HK-2 (cell line): ENCODE measurements at regions not wholly inside any gene's neighbourhood (a gene's known extent, or its start where the extent isn't known, plus 50 kb on each side); places are given as distances from the start of the nearest gene placed in this dataset.

Experiments
- DNase-seq: peaks from one replicate; pipeline ENCODE4 v3.0.0-alpha.2; 2018; ENCODE audit not compliant: unreplicated experiment

- DNase-seq, result no peak
Observed at GRCh38 chr5:107325866-107326265, 344.9 kb downstream of the EFNA5 start.

DNA sequence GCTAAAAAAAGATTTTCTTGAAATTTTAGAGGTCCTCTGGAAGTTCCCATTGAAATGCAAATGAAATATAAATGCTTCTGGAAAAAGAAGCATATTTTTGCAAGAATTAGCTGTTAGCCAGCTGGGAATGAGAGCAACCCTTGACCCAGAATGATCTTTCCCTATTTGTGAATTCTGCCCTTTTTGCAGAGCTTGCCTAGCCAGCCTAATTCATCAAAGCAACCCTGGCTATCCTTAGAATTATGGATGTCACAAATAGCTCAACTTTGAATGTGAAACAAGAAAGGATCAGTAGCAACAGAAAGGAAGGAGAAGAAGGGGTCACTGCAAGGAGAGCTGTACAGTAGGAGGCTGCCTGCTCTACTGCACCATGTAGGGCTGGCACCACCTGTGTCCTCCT, 345.9 kb downstream of the EFNA5 start:
- no peak for DNase-seq

- DNase-seq, result no peak
Observed at GRCh38 chr5:107324071-107324470, 346.7 kb downstream of the EFNA5 start.

DNA sequence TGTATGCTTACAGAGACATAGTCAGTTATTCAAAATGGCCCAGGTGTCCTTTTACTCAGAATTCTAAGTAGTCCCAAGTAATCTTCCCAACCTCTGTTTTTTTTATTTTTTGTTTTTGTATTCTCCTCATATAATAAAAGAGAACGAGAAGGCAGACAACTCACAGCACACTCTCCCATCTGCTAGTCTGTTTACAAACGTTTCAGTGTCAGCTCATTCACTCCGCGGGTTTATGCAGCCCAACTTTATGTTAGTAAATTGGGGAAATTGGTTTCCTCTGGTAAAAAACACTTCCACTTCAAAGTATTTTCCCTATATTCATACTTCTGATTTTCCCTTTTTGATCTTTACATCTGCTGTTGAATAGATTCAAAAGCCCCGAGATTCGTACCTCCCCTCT, 347.2 kb downstream of the EFNA5 start:
- no peak for DNase-seq

- DNase-seq, result no peak
Observed at GRCh38 chr5:107322936-107323335, 347.8 kb downstream of the EFNA5 start.

- DNase-seq, result no peak
Observed at GRCh38 chr5:107321906-107322305, 348.8 kb downstream of the EFNA5 start.

- DNase-seq, result no peak
Observed at GRCh38 chr5:107320846-107321245, 349.9 kb downstream of the EFNA5 start.

- no peak for DNase-seq
Observed at GRCh38 chr5:107320376-107320775, 350.4 kb downstream of the EFNA5 start.

GRCh38 chr5:107319901-107320300, 350.8 kb downstream of the EFNA5 start:
- no peak for DNase-seq

- no peak for DNase-seq
Observed at GRCh38 chr5:107314330-107314729, 356.4 kb downstream of the EFNA5 start.

DNA sequence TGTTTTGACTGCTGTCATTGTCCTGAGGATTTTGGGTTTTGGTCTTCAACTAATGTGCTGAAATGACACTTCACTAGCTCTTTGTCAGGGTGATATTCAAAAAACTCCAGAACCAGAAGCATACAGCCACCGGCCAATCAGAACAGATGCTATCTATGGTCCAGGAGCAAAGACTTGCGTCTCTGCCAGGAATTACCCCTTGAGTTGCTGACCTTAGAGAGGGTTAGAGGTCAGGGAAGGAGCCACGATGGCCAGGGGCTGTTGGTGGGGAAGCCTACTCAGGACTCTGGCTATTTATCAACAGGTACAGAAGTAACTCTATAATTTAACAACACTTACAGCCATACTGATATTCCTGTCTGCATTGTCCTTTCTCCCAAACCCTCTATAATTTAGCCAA, 356.8 kb downstream of the EFNA5 start:
- DNase-seq, result no peak

GRCh38 chr5:107313098-107313497, 357.6 kb downstream of the EFNA5 start:
- no peak for DNase-seq

GRCh38 chr5:107310181-107310580, 360.6 kb downstream of the EFNA5 start:
- no peak for DNase-seq

DNA sequence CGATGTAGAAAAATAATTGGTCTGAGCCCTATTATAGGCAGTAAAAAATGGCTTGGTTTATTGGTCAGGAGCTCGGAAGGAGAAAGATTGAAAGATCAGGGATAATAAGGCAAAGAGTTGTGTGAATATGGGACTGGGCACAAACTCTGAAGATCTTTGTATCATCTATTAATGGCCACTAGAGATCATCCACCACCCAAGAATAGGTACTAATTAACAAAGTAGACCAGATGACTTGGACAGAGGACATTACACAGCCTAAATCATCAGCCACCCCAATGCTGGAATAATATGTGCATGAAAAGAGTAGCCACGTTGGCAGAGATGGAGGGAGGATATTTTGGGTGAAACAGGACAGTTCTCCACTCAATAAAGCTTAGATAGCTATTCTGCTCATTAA, 364.1 kb downstream of the EFNA5 start:
- DNase-seq, result no peak

- no peak for DNase-seq
Observed at GRCh38 chr5:107306002-107306401, 364.7 kb downstream of the EFNA5 start.

DNA sequence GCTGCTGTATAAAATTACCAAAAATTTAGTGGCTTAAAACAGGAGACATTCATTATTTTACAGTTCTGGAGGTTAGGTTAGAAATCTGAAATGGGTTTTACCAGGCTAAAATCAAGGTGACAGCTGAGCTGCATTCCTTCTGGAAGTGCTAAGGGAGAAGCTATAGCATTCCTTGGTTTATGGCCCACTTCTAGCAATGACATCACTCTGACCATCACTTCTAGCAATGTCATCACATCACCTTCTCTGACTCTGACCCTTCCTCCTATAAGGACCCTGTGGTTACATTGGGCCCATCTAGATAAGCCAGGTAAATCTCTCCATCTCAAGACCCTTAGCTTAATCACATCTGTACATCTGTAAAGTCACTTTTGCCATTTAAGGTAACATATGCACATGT, 366.1 kb downstream of the EFNA5 start:
- no peak for DNase-seq

GRCh38 chr5:107303171-107303968, 367.4 kb downstream of the EFNA5 start:
- DNase-seq, result no peak

DNA sequence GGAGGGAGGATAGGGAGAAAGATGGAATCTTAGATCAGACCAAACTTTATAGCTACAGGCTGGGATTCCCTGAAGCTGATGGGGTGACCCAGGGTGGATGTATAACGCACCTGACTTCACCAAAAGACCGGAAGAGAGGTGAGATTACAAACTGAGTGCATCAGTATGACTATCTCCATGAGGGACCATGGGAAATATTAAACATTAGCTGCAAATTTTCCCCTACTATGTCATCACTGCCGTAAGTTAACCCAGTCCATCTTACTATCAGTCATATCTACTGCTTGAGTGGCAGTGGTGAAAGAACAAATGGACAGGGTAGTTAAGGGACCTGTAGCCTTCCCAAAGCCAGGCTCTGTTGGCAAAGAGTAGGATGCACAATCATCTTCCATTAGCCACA, 368.3 kb downstream of the EFNA5 start:
- DNase-seq, result no peak

DNA sequence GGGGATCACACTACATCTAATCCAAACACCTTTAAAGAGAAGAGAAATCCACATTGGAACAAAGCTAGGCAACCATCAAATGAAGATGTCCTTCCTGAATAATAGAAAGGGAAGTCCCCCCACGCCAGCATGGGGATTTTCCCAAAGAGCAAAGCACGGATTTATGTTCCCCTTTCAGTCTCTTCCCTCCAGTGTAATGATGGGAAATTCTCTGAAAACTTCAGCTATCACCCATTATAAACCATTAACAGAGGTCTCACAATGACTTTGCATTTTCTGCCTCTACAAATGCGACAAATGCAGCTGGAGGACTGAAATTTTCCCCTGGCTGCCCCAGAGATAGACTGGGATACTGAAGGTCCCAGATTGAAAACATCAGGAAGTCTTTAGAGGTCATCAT, 368.7 kb downstream of the EFNA5 start:
- no peak for DNase-seq

DNA sequence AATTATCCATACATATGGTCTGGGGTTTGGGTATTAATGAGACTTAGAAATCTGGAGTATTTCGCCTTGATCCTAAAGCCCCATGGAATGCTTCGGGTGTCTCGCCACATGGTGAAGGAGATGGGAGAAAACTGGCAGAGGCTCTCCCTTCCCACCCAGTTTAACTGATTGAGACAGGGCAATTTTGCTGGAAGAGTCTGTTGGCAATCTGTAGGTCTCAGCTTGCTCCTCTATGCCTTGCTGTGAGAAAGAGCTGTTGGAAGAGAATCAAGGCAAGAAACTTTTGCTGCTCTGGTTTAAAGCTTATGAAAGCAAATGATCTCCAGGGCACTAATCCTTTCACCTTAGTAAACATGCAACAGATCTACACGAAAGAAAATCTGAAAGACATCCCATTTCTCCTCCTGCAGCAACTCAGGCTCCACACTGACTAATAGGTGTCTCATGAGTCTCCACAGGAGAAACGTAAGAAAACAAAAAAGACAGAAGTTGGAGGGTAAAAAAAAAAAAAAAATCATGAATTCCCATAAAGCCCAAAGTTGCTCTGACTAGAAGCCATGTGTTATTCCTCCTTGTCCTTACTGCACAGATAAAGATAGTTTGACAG, 369.9 kb downstream of the EFNA5 start:
- no peak for DNase-seq

- no peak for DNase-seq
Observed at GRCh38 chr5:107296572-107296971, 374.2 kb downstream of the EFNA5 start.

DNA sequence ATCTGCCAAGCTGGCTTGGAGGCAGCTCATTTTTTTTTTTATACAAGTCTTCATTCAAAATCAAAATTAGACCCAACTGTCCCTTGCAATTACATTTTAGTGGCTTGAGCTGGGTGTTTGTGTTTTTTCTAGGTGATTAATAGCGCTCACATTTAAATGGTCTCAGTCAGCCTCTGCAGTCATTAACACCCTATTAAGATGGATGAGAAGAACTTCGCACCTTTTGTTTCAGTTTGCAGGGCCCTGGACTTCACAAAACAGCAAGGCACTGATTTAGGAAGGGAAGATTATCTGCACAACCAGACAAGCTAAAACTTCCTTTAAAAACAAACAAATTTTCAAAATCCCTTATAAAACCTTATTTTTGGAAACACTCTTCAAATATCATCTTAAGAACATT, 374.8 kb downstream of the EFNA5 start:
- DNase-seq, result no peak

- no peak for DNase-seq
Observed at GRCh38 chr5:107294669-107295068, 376.1 kb downstream of the EFNA5 start.

DNA sequence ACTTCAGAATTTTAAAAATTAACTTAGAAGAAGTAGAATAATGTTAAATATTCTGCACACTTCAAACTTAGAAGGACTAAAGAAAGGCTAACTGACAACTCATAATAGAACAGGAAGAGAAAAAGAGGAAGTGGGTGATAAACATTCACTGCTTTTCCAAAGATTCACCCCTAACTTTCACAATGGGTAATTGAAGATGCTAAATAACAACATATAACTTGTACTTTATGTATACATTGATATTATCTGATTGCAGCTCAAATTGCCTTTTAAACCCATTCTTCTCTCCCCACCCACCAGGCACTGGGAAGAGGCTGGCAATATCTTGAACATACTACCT, 376.6 kb downstream of the EFNA5 start:
- DNase-seq, result no peak
